GM13977 (cell line): ENCODE measurements at regions not wholly inside any gene's neighbourhood (a gene's known extent, or its start where the extent isn't known, plus 50 kb on each side); places are given as distances from the start of the nearest gene placed in this dataset.
"Not testable (repeated sequence)": the region's sequence is repeated elsewhere in the genome, so short reads cannot be mapped to it uniquely, and the experiment has no call there.

Experiments used
- DNase-seq: peaks from one replicate; pipeline ENCODE4 v3.0.0; 2012; ENCODE audit warnings: low spot score
- CTCF ChIP-seq: IDR thresholded peaks from 2 replicates; pipeline ENCODE4 v1.5.1; 2012; ENCODE audit warnings: mild to moderate bottlenecking, control low read depth; ENCODE audit not compliant: insufficient read depth; ENCODE audit errors: extremely low read depth, missing control alignments
- in situ Hi-C: fragments of 300-500 bp; cut with MboI; formaldehyde crosslinking; loops from one replicate; pipeline ENCODE4 v1.12.0; 2022; ENCODE audit warnings: low sequenced_read_pairs, low pct_unique_long_range_greater_than_20kb, mixed read lengths, inconsistent platforms; ENCODE audit not compliant: unreplicated experiment

GRCh38 chr3:11904157-11904556 is 57.5 kb upstream of the TAMM41 start:
- in situ Hi-C loops = no loop called here
- DNase-seq = no peak
- TF ChIP-seq CTCF = no peak

- no peak for DNase-seq
- no peak for TF ChIP-seq CTCF
- in situ Hi-C loops = no loop called here
Measured at GRCh38 chr3:11906407-11906806, 59.7 kb upstream of the TAMM41 start.

GRCh38 chr3:11907667-11908660 is 61.3 kb upstream of the TAMM41 start:
- no peak for TF ChIP-seq CTCF
- no peak for DNase-seq
- in situ Hi-C loops = no loop called here

GRCh38 chr3:11908981-11909698 is 62.5 kb upstream of the TAMM41 start:
- in situ Hi-C loops = no loop called here
- DNase-seq = no peak
- no peak for TF ChIP-seq CTCF

- no peak for DNase-seq
- in situ Hi-C loops = no loop called here
- TF ChIP-seq CTCF = no peak
Measured at GRCh38 chr3:11909726-11910125, 63.0 kb upstream of the TAMM41 start.

GRCh38 chr3:11910216-11910930 is 63.7 kb upstream of the TAMM41 start:
- in situ Hi-C loops = not testable (repeated sequence)

More at GRCh38 chr3:11910216-11910930, 63.7 kb upstream of the TAMM41 start:
- not testable (repeated sequence) for DNase-seq
